Activated B cell treated with CpG ODN at 0.5 μM for 24 hours (primary cell): ENCODE measurements at regions not wholly inside any gene's neighbourhood (a gene's known extent, or its start where the extent isn't known, plus 50 kb on each side); places are given as distances from the start of the nearest gene placed in this dataset.

Source experiments
- ATAC-seq: fragments of 200-7000 bp; cut with Tn5 transposase; one replicate; pipeline ENCODE4 v1.10.0; 2021; ENCODE audit warnings: low read depth, mild to moderate bottlenecking, moderate library complexity
- CTCF ChIA-PET: fragments of 350-600 bp; sonication (Branson Sonifier 250); formaldehyde crosslinking; loops from one replicate; lab custom pipeline; 2021; ENCODE audit warnings: antibody characterized with exemption; lab: Charles Lee
- POLR2A ChIA-PET: fragments of 350-600 bp; sonication (Branson Sonifier 250); formaldehyde crosslinking; loops from one replicate; lab custom pipeline; 2021; ENCODE audit warnings: antibody characterized with exemption; lab: Charles Lee
- DNase-seq: peaks from one replicate; pipeline ENCODE4 v3.0.0; 2022
- H3K27ac Mint-ChIP-seq: one replicate; pipeline ENCODE4 v1.8.0; 2020; ENCODE audit warnings: mixed read lengths
- H3K27me3 Mint-ChIP-seq: one replicate; pipeline ENCODE4 v1.8.0; 2021; ENCODE audit warnings: mixed read lengths
- H3K36me3 Mint-ChIP-seq: one replicate; pipeline ENCODE4 v1.8.0; 2021; ENCODE audit warnings: low read depth, mixed read lengths
- H3K4me1 Mint-ChIP-seq: one replicate; pipeline ENCODE4 v1.8.0; 2021; ENCODE audit warnings: mixed read lengths
- H3K4me3 Mint-ChIP-seq: one replicate; pipeline ENCODE4 v1.8.0; 2020; ENCODE audit warnings: mild to moderate bottlenecking, mixed read lengths
- H3K9me3 Mint-ChIP-seq: one replicate; pipeline ENCODE4 v1.8.0; 2020; ENCODE audit warnings: mixed read lengths
- CTCF ChIP-seq: fragments of 200-600 bp; IDR thresholded peaks from one replicate; pipeline ENCODE4 v1.8.0; 2022; ENCODE audit warnings: antibody characterized with exemption, mild to moderate bottlenecking
- intact Hi-C: fragments of 100-400 bp; cut with micrococcal nuclease; formaldehyde crosslinking; loops from one replicate; pipeline ENCODE4 v1.15.1; 2024

- no peaks in the 10 kb centered on the region for H3K36me3 Mint-ChIP-seq
- no peak overlapping the region for H3K4me3 Mint-ChIP-seq
- H3K9me3 Mint-ChIP-seq, result no peaks in the 10 kb centered on the region
- H3K4me1 Mint-ChIP-seq, result no peaks in the 10 kb centered on the region
- TF ChIP-seq CTCF, result no peak
- no peaks in the 10 kb centered on the region for H3K27me3 Mint-ChIP-seq
- POLR2A ChIA-PET, result no interaction called here
- ATAC-seq (no peak), DNase-seq (no peak)
- CTCF ChIA-PET, result no interaction called here
- intact Hi-C loops, result no loop called here
- H3K27ac Mint-ChIP-seq, result no peak overlapping the region
These were observed 259.4 kb upstream of the TAS2R1 start for GRCh38 chr5:9889511-9889910.

- CTCF ChIA-PET, result no interaction called here
- ATAC-seq (no peak), DNase-seq (no peak)
- Mint-ChIP-seq H3K27me3 (no peaks in the 10 kb centered on the region), H3K4me1 (no peaks in the 10 kb centered on the region), H3K4me3 (no peak overlapping the region), H3K36me3 (no peaks in the 10 kb centered on the region), H3K9me3 (no peaks in the 10 kb centered on the region), H3K27ac (no peak overlapping the region)
- intact Hi-C loops, result no loop called here
- no peak for TF ChIP-seq CTCF
- POLR2A ChIA-PET, result no interaction called here
These were observed 258.4 kb upstream of the TAS2R1 start for GRCh38 chr5:9888501-9888901.

- intact Hi-C loops, result no loop called here
- H3K4me3 Mint-ChIP-seq, result no peak overlapping the region
- H3K9me3 Mint-ChIP-seq, result peaks cover 5% of the 10 kb centered on the region
- DNase-seq (no peak), ATAC-seq (no peak)
- H3K36me3 Mint-ChIP-seq, result no peaks in the 10 kb centered on the region
- no peak for TF ChIP-seq CTCF
- H3K27me3 Mint-ChIP-seq, result no peaks in the 10 kb centered on the region
- CTCF ChIA-PET, result no interaction called here
- POLR2A ChIA-PET, result no interaction called here
- H3K27ac Mint-ChIP-seq, result no peak overlapping the region
- no peaks in the 10 kb centered on the region for H3K4me1 Mint-ChIP-seq
These were observed 255.0 kb upstream of the TAS2R1 start for GRCh38 chr5:9885164-9885563.

- H3K4me1 Mint-ChIP-seq, result no peaks in the 10 kb centered on the region
- ChIA-PET POLR2A (no interaction called here), CTCF (no interaction called here)
- no peaks in the 10 kb centered on the region for H3K36me3 Mint-ChIP-seq
- no peaks in the 10 kb centered on the region for H3K27me3 Mint-ChIP-seq
- peaks cover 5% of the 10 kb centered on the region for H3K9me3 Mint-ChIP-seq
- H3K4me3 Mint-ChIP-seq, result no peak overlapping the region
- DNase-seq, result no peak
- no peak for ATAC-seq
- no peak for TF ChIP-seq CTCF
- H3K27ac Mint-ChIP-seq, result no peak overlapping the region
- intact Hi-C loops, result no loop called here
These were observed 248.1 kb upstream of the TAS2R1 start for GRCh38 chr5:9878206-9878605.

GRCh38 chr5:9877488-9877887 lies 247.3 kb upstream of the TAS2R1 start:
- intact Hi-C loops, result no loop called here
- Mint-ChIP-seq H3K4me3 (no peak overlapping the region), H3K27me3 (no peaks in the 10 kb centered on the region), H3K9me3 (peaks cover 5% of the 10 kb centered on the region), H3K36me3 (no peaks in the 10 kb centered on the region), H3K4me1 (no peaks in the 10 kb centered on the region), H3K27ac (no peak overlapping the region)
- no peak for TF ChIP-seq CTCF
- ChIA-PET POLR2A (no interaction called here), CTCF (no interaction called here)
- ATAC-seq, result no peak
- no peak for DNase-seq
